Fibroblast of gingiva (primary cell): ENCODE measurements at regions not wholly inside any gene's neighbourhood (a gene's known extent, or its start where the extent isn't known, plus 50 kb on each side); places are given as distances from the start of the nearest gene placed in this dataset.
"Not testable (repeated sequence)": the region's sequence is repeated elsewhere in the genome, so short reads cannot be mapped to it uniquely, and the experiment has no call there.

ENCODE experiments used
- DNase-seq: peaks from one replicate; pipeline ENCODE4 v3.0.0-alpha.2; 2011; ENCODE audit warnings: low read depth

GRCh38 chr10:81576336-81576735 is 298.7 kb upstream of the NRG3 start:
- no peak for DNase-seq

- no peak for DNase-seq
Observed at GRCh38 chr10:81594991-81595390, 280.0 kb upstream of the NRG3 start.

- DNase-seq, result no peak
Observed at GRCh38 chr10:81600185-81600584, 274.8 kb upstream of the NRG3 start.

GRCh38 chr10:81603106-81603620 is 271.8 kb upstream of the NRG3 start:
- DNase-seq, result no peak

GRCh38 chr10:81644485-81644884 is 230.5 kb upstream of the NRG3 start:
- DNase-seq, result not testable (repeated sequence)

- DNase-seq, result no peak
Observed at GRCh38 chr10:81655986-81656385, 219.0 kb upstream of the NRG3 start.

- no peak for DNase-seq
Observed at GRCh38 chr10:81662837-81663236, 212.2 kb upstream of the NRG3 start.

- DNase-seq, result not testable (repeated sequence)
Observed at GRCh38 chr10:81664800-81665199, 210.2 kb upstream of the NRG3 start.

GRCh38 chr10:81674941-81675340 is 200.1 kb upstream of the NRG3 start:
- no peak for DNase-seq

GRCh38 chr10:81679291-81679690 is 195.7 kb upstream of the NRG3 start:
- no peak for DNase-seq

GRCh38 chr10:81680359-81680758 is 194.6 kb upstream of the NRG3 start:
- DNase-seq, result no peak

GRCh38 chr10:81688459-81688858 is 186.5 kb upstream of the NRG3 start:
- DNase-seq, result no peak

- no peak for DNase-seq
Observed at GRCh38 chr10:81696609-81697388, 178.2 kb upstream of the NRG3 start.

- no peak for DNase-seq
Observed at GRCh38 chr10:81704596-81704995, 170.4 kb upstream of the NRG3 start.

GRCh38 chr10:81708416-81708815 is 166.6 kb upstream of the NRG3 start:
- DNase-seq, result no peak

- no peak for DNase-seq
Observed at GRCh38 chr10:81708929-81709328, 166.1 kb upstream of the NRG3 start.

GRCh38 chr10:81722399-81722798 is 152.6 kb upstream of the NRG3 start:
- no peak for DNase-seq

GRCh38 chr10:81724431-81724830 is 150.6 kb upstream of the NRG3 start:
- DNase-seq, result no peak

- no peak for DNase-seq
Observed at GRCh38 chr10:81725851-81726250, 149.1 kb upstream of the NRG3 start.

GRCh38 chr10:81728692-81729091 is 146.3 kb upstream of the NRG3 start:
- DNase-seq, result no peak

GRCh38 chr10:81730891-81731290 is 144.1 kb upstream of the NRG3 start:
- no peak for DNase-seq

GRCh38 chr10:81733542-81733941 is 141.5 kb upstream of the NRG3 start:
- no peak for DNase-seq

GRCh38 chr10:81735167-81735566 is 139.8 kb upstream of the NRG3 start:
- not testable (repeated sequence) for DNase-seq

GRCh38 chr10:81759111-81759510 is 115.9 kb upstream of the NRG3 start:
- DNase-seq, result no peak
